Lower leg skin (tissue), 3 donors: ENCODE measurements at regions not wholly inside any gene's neighbourhood (a gene's known extent, or its start where the extent isn't known, plus 50 kb on each side); places are given as distances from the start of the nearest gene placed in this dataset.

ENCODE experiments used
- POLR2A ChIP-seq, 2 donors: fragments of 450-650 bp; IDR thresholded peaks; one replicate each; pipeline ENCODE4 v1.6.1; 2016 to 2017; ENCODE audit warnings: antibody characterized with exemption in 2 of 2, mild to moderate bottlenecking in 1 of 2, moderate library complexity in 1 of 2
- TF ChIP-seq, protein P1 (sequence below), 3 donors: fragments of 450-650 bp; IDR thresholded peaks; one replicate each; pipeline ENCODE4 v1.5.1; 2016; ENCODE audit warnings: antibody characterized with exemption in 3 of 3, mild to moderate bottlenecking in 3 of 3, moderate library complexity in 2 of 3

DNA sequence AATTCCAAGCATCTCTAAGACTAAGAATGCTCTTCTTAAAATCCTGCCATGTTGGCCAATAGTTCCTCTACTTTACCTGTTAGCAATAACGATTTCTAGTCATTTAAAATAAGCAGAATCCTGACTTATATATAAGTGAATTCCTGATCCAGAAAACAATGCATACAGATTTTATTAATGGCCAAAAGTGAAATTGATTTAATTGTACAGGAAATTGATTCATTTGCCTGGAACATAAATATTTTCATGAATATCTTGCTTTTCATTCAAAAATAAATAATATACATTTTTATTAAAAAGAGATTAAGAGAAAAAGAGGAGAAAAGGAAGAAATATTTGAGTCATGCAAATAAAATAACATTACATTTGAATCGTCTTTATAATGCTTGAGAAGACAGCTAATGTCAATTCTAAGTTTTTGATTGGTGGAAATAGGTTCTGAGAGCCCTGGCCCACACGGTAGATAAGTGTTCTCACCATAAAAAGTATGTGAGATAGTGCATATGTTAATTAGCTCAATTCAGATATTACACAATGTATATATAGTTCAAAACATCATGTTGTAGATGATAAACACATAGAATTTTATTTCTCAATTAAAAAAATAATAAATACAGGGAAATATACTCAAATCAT, 323.2 kb upstream of the MIR17HG start:
- TF ChIP-seq, protein P1, sequence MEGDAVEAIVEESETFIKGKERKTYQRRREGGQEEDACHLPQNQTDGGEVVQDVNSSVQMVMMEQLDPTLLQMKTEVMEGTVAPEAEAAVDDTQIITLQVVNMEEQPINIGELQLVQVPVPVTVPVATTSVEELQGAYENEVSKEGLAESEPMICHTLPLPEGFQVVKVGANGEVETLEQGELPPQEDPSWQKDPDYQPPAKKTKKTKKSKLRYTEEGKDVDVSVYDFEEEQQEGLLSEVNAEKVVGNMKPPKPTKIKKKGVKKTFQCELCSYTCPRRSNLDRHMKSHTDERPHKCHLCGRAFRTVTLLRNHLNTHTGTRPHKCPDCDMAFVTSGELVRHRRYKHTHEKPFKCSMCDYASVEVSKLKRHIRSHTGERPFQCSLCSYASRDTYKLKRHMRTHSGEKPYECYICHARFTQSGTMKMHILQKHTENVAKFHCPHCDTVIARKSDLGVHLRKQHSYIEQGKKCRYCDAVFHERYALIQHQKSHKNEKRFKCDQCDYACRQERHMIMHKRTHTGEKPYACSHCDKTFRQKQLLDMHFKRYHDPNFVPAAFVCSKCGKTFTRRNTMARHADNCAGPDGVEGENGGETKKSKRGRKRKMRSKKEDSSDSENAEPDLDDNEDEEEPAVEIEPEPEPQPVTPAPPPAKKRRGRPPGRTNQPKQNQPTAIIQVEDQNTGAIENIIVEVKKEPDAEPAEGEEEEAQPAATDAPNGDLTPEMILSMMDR (IDR thresholded peaks at IDR 0.05) = no peak
- TF ChIP-seq POLR2A (IDR thresholded peaks at IDR 0.05) = no peak
